ENCODE measurements at regions not wholly inside any gene's neighbourhood (a gene's known extent, or its start where the extent isn't known, plus 50 kb on each side); places are given as distances from the start of the nearest gene placed in this dataset.

DNA sequence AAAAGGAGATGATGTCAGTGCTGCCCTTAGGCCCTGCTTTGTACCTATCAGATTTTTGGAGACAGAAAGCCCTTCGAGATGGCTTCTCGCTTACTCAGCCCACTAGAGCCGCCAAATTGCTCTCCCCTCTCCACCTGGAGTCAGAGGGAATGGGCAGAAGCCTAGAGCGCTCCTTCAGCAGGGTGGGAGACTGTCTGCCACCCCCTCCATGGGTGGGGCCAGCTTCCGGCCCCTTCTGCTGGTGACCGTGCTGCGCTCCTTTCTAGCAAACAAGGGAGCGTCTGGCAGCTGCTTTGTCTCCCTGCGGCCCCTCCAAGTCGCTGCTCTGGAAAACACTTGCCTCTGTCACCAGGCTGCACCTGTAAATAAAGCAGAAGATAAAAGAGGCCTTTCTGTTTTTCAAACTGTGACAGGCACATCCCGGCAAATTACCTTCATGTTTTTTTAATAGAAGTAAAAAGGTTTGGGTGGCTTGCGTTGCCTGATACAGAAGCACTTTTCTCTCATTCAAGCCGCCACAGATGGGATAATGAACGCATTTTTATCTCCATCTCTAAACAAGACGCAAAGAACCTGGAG, 145.7 kb upstream of the NECTIN1 start:
- TF ChIP-seq, protein P1, sequence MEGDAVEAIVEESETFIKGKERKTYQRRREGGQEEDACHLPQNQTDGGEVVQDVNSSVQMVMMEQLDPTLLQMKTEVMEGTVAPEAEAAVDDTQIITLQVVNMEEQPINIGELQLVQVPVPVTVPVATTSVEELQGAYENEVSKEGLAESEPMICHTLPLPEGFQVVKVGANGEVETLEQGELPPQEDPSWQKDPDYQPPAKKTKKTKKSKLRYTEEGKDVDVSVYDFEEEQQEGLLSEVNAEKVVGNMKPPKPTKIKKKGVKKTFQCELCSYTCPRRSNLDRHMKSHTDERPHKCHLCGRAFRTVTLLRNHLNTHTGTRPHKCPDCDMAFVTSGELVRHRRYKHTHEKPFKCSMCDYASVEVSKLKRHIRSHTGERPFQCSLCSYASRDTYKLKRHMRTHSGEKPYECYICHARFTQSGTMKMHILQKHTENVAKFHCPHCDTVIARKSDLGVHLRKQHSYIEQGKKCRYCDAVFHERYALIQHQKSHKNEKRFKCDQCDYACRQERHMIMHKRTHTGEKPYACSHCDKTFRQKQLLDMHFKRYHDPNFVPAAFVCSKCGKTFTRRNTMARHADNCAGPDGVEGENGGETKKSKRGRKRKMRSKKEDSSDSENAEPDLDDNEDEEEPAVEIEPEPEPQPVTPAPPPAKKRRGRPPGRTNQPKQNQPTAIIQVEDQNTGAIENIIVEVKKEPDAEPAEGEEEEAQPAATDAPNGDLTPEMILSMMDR (IDR thresholded peaks at IDR 0.05), result no peak
- no peak for TF ChIP-seq POLR2A (IDR thresholded peaks at IDR 0.05)

Measured in prostate gland (tissue), 2 donors.